NCI-H526 (cell line): ENCODE measurements at regions not wholly inside any gene's neighbourhood (a gene's known extent, or its start where the extent isn't known, plus 50 kb on each side); places are given as distances from the start of the nearest gene placed in this dataset.
A peak's percentile ranks its signal among the peaks of the same experiment; 100 is the strongest.

Experiments
- DNase-seq, 2 experiments: peaks; one replicate each; lab custom pipeline; 2025; lab: John Stamatoyannopoulos, UW

DNA sequence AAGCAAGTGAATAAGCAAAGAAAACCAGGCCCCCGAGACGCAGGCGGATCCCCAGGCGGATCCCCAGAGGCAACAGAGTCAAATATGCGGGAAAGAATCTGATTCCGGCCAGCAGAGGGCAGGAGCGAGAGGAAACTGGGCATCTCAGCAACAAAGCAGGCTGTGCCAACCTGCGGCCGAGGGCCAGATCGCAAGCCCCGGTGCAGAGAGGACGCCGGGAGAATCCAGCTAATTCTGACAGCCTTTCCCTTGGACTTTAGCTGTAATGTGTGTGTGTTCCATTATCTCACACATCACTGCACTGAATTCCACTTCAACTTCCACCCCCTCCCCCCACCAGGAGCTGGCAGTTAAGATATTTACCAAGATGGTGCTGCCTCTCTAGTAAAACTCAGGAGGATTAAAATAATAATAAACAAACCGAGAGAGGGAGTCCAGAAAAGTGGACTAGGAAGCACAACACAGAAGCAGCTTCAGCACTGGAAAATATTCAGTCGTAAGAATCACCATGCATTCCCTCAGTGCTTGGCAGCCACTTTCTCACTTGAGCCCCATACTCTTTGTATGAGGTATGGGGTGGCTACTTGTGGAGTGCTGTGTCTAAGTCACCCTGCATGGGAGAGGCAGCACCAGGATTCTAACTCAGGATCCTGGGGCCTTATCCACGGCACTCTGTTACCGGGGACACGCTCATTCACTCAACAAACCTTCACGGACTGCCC is 66.2 kb upstream of the SNX9 start:
- peak; percentile 73 to 95 for DNase-seq

DNA sequence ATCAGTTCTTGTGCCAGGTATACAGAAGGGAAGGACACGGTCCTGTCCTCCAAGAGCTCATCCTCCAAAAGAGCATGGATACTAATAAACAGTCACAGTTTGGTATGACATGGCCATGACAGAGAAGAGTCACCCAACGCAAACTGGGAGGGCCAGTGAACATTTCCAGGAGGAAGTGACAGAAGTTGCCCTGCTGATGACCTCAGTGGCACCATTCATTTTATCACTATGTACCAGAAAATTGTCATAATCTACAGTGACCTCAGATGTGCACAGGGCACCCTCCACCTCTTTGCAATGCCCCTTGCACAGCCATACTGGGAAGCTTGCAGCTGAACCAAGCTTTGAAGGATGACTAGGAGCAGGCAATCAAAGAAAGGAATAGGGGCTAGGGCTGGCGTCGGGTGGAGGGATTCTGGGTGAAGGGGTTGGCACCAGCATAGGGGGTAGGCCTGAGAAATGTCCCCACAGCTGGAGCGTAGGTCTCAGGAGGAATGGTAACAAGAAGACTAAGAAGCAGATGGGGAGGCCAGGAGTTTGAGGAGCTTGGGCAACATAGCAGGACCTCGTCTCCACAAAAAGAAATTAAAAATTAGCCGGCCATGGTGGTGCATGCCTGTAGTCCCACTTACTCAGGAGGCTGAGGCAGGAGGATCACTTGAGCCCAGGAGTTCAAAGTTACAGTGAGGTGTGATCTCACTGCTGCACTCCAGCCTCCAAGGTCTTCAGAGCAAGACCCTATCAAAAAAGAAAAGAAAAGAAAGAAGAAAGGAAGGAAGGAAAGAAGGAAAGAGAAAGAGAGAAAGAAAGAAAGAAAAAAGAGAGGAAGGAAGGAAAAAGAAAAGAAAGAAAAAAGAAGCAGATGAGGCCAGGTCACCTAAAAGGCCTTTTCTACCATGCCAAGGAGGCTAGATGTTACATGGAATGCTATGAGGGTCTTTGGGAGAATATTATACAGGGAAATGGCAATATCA is 65.3 kb upstream of the SNX9 start:
- DNase-seq: no peak

DNA sequence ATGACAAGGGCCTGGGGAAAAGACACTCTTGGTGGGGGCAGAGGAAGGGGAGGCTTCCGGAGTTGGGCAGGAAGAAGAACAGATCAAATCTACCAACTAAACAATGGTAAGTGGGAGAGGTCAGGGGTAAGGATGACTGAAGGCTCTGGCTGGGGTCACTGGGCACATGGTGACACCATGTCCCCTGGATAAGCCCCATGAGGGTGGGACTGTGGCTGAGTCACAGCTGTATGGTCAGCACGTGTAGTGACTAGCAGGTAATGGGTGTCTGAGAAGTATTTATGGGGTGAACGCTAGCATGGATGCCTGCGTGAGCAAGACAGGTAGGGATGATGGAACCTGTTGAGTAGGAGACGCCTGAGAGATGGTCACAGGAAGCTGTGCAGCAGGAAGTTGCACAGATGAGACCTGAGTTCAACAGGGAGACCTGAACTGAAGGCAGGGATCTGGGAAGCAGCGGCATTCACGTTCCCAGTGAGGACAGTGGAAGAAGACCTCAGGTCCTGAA is 64.5 kb upstream of the SNX9 start:
- no peak for DNase-seq

DNA sequence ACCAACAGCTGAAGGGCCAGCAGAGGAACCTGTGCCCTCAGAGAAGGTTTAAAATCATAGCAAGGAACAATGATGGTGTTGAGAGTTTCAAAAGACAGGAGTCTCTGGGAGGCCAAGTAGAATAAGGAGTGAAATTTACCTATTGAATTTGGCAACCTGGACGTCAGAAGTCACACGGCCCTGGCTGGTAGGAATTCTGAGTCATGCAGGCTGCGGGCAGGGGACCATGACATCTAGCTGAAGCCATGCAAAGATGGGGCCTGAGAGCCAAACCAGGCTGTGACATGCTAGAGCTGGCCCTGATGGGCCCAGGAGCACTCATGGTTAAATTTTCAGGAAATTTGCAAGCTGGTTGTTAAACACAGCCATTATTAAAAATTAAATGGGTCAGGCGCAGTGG is 64.0 kb upstream of the SNX9 start:
- no peak for DNase-seq

DNA sequence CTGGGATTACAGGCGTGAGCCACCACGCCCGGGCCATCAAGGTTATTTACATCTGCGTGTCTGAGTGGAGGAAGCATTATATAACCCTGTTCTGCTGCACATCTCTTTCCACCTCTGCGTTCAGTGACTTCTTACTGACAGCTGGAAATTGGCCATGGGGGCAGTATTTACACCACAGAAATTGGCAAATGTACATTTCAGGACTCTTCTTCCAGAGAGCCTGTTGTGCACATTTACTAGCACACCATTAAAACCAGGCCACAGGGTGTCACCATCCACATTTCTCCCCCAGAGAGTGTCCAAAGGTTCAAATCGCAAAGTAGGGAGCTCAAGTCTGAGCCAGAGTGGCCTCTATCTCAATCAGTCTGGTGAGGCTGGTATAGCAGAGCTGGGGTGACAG is 62.9 kb upstream of the SNX9 start:
- no peak for DNase-seq

DNA sequence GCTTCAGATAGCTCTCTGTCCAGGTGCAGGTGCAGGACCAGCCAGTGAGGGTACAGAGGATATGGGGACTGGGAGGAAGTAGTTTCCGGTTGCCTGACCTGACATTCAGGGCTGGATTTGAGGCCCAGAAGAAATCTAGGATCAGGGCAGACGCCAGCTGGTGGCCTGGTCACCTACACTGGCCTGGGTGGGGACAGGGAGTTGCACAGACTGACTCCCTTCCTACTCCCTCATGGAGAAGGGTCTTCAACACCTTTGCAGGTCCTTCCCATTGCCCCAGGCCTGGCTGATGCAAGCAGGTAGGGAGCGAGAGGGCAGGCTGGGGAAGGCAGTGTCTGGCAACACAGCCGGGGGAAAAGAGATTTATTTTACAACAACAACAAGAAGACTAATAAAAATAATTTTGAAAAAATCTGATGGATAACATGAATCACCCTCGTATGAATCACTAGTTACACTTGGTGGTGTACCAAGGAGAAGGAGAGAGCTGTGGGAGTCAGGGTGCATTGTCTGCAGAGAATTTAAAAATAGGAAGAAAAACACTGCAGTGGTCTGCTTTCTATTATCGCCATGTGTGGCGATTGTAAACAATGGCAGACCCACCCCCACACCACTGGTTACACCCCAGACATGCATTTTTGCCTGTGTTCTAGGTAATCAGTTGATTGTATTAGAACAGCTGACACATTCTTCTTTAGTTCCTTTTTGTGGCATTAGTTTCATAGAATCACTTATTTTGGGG is 62.3 kb upstream of the SNX9 start:
- DNase-seq: no peak

DNA sequence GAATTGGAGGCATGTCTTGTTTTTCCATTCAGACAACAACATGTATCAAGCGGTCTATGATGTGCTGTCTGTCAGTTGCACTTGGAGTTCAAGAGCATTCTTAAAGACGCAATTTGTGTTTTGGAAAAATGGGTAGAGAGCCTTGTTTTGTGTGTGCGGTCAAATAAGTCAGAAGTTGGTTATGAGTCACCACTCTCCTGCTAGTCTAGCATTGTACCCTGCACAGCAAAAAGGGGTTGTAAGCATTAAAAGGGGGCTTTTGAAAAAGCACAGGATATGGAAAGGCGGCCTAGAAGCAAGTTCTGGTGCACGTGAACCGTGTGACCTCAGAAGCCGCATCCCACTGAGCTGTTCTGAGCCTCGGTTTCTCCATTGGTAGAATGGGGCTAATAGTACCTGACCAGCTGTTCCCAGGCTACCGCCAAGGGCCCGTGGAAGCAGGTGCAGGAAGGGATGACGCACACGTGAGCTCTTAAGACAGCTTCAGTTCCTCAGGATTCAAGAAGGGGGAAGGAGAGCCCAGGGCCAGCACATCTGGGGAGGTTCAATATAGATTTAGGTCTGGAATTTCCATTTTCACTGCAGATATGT is 61.6 kb upstream of the SNX9 start:
- DNase-seq: no peak

GRCh38 chr6:157761926-157762325 is 61.1 kb upstream of the SNX9 start:
- DNase-seq: peak in 1 of 2 experiments; percentile 38

DNA sequence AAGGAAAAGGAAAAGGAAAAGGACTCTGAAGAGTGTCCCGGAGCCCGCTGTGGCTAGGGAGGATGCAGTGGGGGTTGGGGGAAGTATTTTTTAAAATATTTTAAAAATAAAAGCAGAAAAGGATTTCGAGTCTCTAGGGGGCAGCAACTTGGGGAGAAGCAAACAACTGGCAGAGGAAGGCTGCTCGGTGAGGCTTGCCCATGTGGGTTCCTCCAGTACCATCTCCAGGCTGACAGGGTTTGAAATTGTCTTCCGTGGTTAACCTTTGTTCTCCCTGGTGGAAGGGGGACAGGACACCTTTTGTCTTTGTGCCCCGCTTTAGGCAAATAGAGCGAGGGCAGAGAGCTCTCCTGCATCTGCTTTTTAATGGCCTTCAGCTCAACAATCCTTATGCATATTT is 60.4 kb upstream of the SNX9 start:
- peak; percentile 79 to 89 for DNase-seq

DNA sequence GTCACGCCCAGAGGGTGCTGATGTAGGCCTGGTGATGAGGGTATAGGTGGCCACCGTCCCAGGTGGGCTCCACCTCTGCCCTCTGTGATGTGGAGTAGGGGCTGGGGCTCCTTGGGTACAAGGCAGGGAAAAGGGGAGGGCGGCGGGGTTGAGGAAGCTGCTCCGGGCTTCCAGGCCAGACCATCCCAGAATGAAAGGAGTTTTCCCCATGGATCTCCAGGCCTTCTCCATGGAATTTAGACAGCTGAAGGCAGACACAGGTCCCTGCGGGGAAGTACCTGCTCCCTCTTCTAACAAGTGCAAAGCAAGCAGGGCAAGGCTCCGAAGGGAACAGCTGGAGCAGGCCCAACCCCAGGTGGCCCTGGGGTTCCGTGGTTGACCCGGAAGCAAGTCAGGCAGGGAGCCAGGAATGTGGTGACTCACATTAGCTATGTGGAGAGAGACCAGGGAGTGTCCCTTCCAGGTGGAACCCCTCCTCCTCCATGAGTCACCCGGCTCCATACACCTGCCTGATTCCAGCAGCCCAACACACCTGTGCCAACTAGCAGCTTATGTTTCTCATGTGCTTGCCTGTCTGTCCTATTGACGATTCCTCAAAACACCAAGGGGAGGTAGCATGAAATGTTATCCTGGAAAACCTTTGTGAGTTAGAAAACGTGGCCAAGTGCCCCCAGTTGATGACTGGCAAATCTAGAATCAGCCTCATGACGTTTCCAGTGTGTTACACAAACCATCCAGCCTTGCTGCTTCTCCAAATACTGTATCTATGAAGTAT is 59.7 kb upstream of the SNX9 start:
- peak; percentile 93 to 94 for DNase-seq

GRCh38 chr6:157763904-157764177 is 59.2 kb upstream of the SNX9 start:
- DNase-seq: peak; percentile 93

DNA sequence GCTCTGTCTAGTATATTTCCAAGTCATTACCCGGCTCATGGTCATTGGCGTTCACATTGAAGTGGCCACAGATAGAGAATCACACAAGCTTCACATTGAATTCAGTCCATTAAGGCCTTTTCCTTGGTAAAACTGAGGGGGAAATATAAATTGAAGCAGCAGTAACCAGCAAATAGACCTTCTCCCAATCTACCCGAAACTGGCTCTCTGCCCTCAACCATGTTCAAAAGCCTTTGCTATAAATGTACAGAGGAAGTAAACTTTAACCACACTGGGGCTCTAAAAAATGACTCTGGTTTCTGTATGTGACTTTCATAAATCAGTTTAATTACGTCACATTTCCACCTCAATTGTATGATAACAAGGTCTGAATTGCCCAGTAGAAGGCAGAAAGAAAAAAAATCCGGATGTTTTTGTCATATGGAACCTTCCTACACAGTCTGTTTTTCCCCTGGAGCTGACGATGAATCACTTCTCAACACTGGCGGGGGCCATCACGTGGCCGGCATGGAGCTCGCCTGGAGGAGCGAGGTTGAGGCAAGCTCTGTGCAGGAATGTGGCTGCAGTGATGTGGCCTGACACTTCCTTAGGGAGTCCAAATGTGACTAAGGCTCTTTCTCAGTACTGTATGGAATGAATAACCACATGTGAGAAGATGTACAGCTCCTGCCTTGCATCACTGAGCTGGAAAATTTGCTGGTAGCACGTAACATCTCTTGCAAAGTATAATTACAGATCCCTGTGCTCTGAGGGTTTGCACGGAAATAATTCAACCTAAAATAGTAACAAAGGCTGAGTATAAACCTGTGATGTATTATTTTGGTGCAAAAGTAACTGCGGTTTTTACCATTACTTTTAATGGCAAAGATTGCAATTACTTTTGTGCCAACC is 58.6 kb upstream of the SNX9 start:
- peak; percentile 51 to 56 for DNase-seq

GRCh38 chr6:157766901-157767774 is 55.9 kb upstream of the SNX9 start:
- DNase-seq: no peak

DNA sequence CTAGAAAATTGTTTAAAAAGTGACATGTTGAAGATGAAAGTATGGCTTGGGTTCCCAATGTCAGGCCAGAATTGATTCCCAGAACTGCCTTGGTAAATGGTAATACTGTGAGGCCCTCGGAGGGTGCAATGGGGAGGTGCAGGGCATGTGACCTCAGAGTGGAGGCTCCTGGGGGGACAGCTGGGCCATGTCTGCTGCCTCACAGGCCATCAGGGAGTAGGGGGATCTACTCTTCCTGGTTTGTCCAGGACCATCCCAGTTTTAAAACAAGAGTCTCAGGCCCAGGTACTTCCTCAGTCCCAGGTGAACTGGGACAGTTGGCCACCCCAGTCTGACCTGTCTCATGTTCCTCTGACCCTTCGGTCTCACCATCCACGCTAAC is 55.3 kb upstream of the SNX9 start:
- DNase-seq: no peak

DNA sequence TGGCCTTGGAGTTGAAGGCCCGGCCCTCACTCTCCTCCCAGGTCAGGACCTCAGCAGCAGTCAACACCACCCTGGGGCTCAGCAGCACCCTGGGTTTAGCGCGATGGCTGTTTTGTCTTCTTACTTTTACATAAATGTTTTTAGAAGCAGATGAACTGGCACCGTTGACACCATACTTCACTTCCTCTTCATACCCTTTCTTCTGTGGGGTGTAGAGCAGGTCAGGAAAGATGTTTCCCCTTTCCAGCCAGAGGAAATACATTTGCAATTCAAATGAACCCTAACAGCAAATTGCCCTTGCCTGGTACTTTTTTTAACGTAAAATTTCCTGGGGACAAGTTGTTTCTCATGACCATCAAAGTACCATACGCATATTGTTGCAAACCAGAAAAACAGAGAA is 54.7 kb upstream of the SNX9 start:
- peak; percentile 37 to 71 for DNase-seq

GRCh38 chr6:157768863-157769551 is 54.0 kb upstream of the SNX9 start:
- DNase-seq: no peak

GRCh38 chr6:157769776-157770426 is 53.1 kb upstream of the SNX9 start:
- peak in 1 of 2 experiments; percentile 21 for DNase-seq

DNA sequence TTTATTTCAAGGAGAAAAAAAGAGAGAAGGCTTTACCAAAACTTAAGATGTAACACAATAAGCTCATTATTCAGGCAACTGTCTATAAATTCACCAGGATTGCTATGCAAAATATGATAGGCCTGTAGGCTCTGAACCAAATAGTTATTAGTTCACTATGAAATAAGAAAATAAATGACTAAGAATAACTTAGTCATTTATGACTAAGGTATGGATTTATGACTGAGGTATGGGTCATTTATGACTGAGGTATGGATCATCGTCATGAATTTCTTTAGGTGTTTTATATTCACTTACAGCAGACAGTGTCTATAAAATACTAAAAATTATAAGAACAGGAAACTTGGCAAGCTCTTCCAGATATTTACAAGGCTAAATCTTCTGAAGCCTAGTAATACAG is 52.1 kb upstream of the SNX9 start:
- peak in 1 of 2 experiments; percentile 14 for DNase-seq
